Ecto neural progenitor cell (in vitro differentiated cells): ENCODE measurements at regions not wholly inside any gene's neighbourhood (a gene's known extent, or its start where the extent isn't known, plus 50 kb on each side); places are given as distances from the start of the nearest gene placed in this dataset.

ENCODE experiments used
- DNase-seq: peaks from one replicate; pipeline ENCODE4 v3.0.0-alpha.2; 2018; ENCODE audit warnings: low spot score

- no peak for DNase-seq
Measured at GRCh38 chr7:46572691-46573090, 651.6 kb upstream of the IGFBP3 start.

- DNase-seq, result no peak
Measured at GRCh38 chr7:46571996-46572395, 650.9 kb upstream of the IGFBP3 start.

GRCh38 chr7:46569133-46569465 lies 648.0 kb upstream of the IGFBP3 start:
- DNase-seq, result no peak

GRCh38 chr7:46568420-46569132 lies 647.5 kb upstream of the IGFBP3 start:
- DNase-seq, result no peak

GRCh38 chr7:46567858-46568257 lies 646.8 kb upstream of the IGFBP3 start:
- DNase-seq, result no peak

GRCh38 chr7:46566097-46566774 lies 645.2 kb upstream of the IGFBP3 start:
- no peak for DNase-seq

- no peak for DNase-seq
Measured at GRCh38 chr7:46565253-46566096, 644.4 kb upstream of the IGFBP3 start.

- DNase-seq, result no peak
Measured at GRCh38 chr7:46559194-46559832, 638.2 kb upstream of the IGFBP3 start.

- no peak for DNase-seq
Measured at GRCh38 chr7:46558482-46559193, 637.6 kb upstream of the IGFBP3 start.

- no peak for DNase-seq
Measured at GRCh38 chr7:46557781-46558180, 636.7 kb upstream of the IGFBP3 start.

GRCh38 chr7:46557295-46557711 lies 636.2 kb upstream of the IGFBP3 start:
- DNase-seq, result no peak

- no peak for DNase-seq
Measured at GRCh38 chr7:46554688-46555422, 633.8 kb upstream of the IGFBP3 start.

GRCh38 chr7:46551603-46552002 lies 630.5 kb upstream of the IGFBP3 start:
- DNase-seq, result no peak

GRCh38 chr7:46550864-46551263 lies 629.8 kb upstream of the IGFBP3 start:
- DNase-seq, result no peak

GRCh38 chr7:46549892-46550639 lies 629.0 kb upstream of the IGFBP3 start:
- DNase-seq, result no peak

- no peak for DNase-seq
Measured at GRCh38 chr7:46549347-46549746, 628.3 kb upstream of the IGFBP3 start.

- DNase-seq, result no peak
Measured at GRCh38 chr7:46547044-46547443, 626.0 kb upstream of the IGFBP3 start.

- DNase-seq, result no peak
Measured at GRCh38 chr7:46545790-46546189, 624.7 kb upstream of the IGFBP3 start.

GRCh38 chr7:46544396-46545008 lies 623.4 kb upstream of the IGFBP3 start:
- no peak for DNase-seq

GRCh38 chr7:46542076-46542475 lies 621.0 kb upstream of the IGFBP3 start:
- no peak for DNase-seq
